Left ventricle myocardium inferior (tissue), 1 donor: ENCODE measurements at regions not wholly inside any gene's neighbourhood (a gene's known extent, or its start where the extent isn't known, plus 50 kb on each side); places are given as distances from the start of the nearest gene placed in this dataset.

Experiments used
- DNase-seq: peaks from one replicate; pipeline ENCODE4 v3.0.0-alpha.2; 2020
- H3K27ac ChIP-seq: fragments of 200-600 bp; replicated peaks from 2 replicates; pipeline ENCODE4 v1.8.0; 2021
- H3K27me3 ChIP-seq: fragments of 200-600 bp; 2 replicates; pipeline ENCODE4 v1.8.0; 2021; ENCODE audit warnings: low read depth
- H3K36me3 ChIP-seq: fragments of 200-600 bp; 2 replicates; pipeline ENCODE4 v1.8.0; 2021
- H3K4me1 ChIP-seq: fragments of 200-600 bp; 2 replicates; pipeline ENCODE4 v1.8.0; 2021
- H3K4me3 ChIP-seq: fragments of 200-600 bp; 2 replicates; pipeline ENCODE4 v1.8.0; 2021; ENCODE audit warnings: mild to moderate bottlenecking, moderate library complexity
- H3K9me3 ChIP-seq: fragments of 200-600 bp; replicated peaks from 2 replicates; pipeline ENCODE4 v1.8.0; 2021
- CTCF ChIP-seq: fragments of 200-600 bp; IDR thresholded peaks from 2 replicates; pipeline ENCODE4 v1.8.0; 2021; ENCODE audit warnings: antibody characterized with exemption, mild to moderate bottlenecking, borderline replicate concordance
- intact Hi-C: fragments of 100-400 bp; cut with micrococcal nuclease; formaldehyde crosslinking; loops from one replicate; pipeline ENCODE4 v1.11.0; 2022
- donor health status: DM: no; HTN: yes; CAD: no; lungs with severe emphysema.

GRCh38 chr5:3161672-3162071, 410.2 kb upstream of the IRX2 start:
- intact Hi-C loops: no loop called here
- no peak overlapping the region for H3K4me3 ChIP-seq
- H3K27ac ChIP-seq: no peak overlapping the region
- peaks cover 19% of the 10 kb centered on the region for H3K9me3 ChIP-seq
- TF ChIP-seq CTCF: no peak
- no peaks in the 10 kb centered on the region for H3K36me3 ChIP-seq
- no peaks in the 10 kb centered on the region for H3K4me1 ChIP-seq
- peaks cover 31% of the 10 kb centered on the region for H3K27me3 ChIP-seq
- no peak for DNase-seq

- DNase-seq: no peak
- intact Hi-C loops: no loop called here
- TF ChIP-seq CTCF: no peak
- Histone ChIP-seq H3K4me1 (no peaks in the 10 kb centered on the region), H3K36me3 (no peaks in the 10 kb centered on the region), H3K27ac (no peak overlapping the region), H3K4me3 (no peak overlapping the region), H3K9me3 (no peaks in the 10 kb centered on the region), H3K27me3 (peaks cover 50% of the 10 kb centered on the region)
Measured at GRCh38 chr5:3157214-3157613, 405.7 kb upstream of the IRX2 start.

GRCh38 chr5:3155717-3156116, 404.2 kb upstream of the IRX2 start:
- peaks cover 12% of the 10 kb centered on the region for H3K9me3 ChIP-seq
- peaks cover 60% of the 10 kb centered on the region for H3K27me3 ChIP-seq
- H3K27ac ChIP-seq: no peak overlapping the region
- H3K36me3 ChIP-seq: no peaks in the 10 kb centered on the region
- DNase-seq: no peak
- no peak overlapping the region for H3K4me3 ChIP-seq
- H3K4me1 ChIP-seq: no peaks in the 10 kb centered on the region
- intact Hi-C loops: no loop called here
- no peak for TF ChIP-seq CTCF

- H3K36me3 ChIP-seq: no peaks in the 10 kb centered on the region
- H3K27ac ChIP-seq: no peak overlapping the region
- intact Hi-C loops: no loop called here
- DNase-seq: no peak
- H3K4me1 ChIP-seq: no peaks in the 10 kb centered on the region
- peaks cover 12% of the 10 kb centered on the region for H3K9me3 ChIP-seq
- H3K27me3 ChIP-seq: peaks cover 66% of the 10 kb centered on the region
- H3K4me3 ChIP-seq: no peak overlapping the region
- TF ChIP-seq CTCF: no peak
Measured at GRCh38 chr5:3155046-3155445, 403.6 kb upstream of the IRX2 start.

DNA sequence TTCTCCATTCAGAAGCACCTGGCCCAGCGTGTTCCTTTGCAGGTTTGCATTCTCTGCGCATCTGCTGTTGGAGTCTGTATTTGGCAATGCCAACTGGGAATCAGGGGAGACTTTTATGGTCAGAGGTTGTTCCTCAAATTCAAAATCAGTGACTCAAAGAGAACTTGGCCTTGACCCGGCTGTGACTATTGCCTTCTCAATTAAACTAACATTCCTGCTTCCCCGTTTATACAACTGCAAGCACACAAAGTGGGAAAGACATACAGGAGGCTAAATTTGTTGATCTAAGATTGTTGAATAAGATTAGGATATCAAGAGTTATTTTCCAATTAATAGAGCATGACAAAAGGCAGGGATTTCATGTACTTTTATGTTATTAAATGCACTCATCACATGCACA, 402.4 kb upstream of the IRX2 start:
- no peak overlapping the region for H3K27ac ChIP-seq
- no peak overlapping the region for H3K4me3 ChIP-seq
- H3K9me3 ChIP-seq: peaks cover 12% of the 10 kb centered on the region
- no peak for DNase-seq
- no peaks in the 10 kb centered on the region for H3K36me3 ChIP-seq
- peaks cover 67% of the 10 kb centered on the region for H3K27me3 ChIP-seq
- intact Hi-C loops: no loop called here
- TF ChIP-seq CTCF: no peak
- H3K4me1 ChIP-seq: no peaks in the 10 kb centered on the region

DNA sequence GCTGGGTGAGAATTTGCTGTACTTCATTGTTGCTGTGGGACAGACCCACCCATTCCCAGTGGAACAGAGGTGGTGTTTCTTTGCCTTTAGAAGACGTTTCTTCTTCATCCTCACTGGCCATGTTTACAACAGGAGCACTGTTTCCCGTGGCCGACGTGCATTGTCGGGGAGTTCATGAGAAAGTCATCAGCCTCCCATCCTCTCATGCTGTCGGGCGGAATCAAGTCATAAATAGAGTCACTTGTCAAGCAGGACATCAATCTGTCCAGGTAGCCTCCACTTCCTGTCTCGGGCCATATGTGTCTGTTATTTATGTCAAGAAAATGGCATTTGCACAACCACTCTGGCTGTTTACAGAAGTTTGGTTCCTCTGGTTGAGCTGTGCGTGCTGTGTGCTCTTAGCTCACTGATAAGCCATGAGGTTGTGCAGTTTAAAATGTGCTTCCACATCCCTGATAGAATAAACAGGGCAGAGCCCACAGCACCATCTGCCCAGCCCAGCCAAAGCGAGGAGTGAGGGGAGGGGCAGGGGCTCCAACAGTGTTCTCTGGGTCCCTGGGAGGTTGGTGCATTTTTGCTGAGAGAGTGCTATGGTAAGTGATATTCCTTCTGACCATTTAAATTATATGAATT, 401.9 kb upstream of the IRX2 start:
- no peak for TF ChIP-seq CTCF
- intact Hi-C loops: no loop called here
- Histone ChIP-seq H3K36me3 (no peaks in the 10 kb centered on the region), H3K27ac (no peak overlapping the region), H3K9me3 (peaks cover 12% of the 10 kb centered on the region), H3K27me3 (peaks cover 66% of the 10 kb centered on the region), H3K4me1 (no peaks in the 10 kb centered on the region), H3K4me3 (no peak overlapping the region)
- no peak for DNase-seq
